A549 (cell line): ENCODE measurements at regions not wholly inside any gene's neighbourhood (a gene's known extent, or its start where the extent isn't known, plus 50 kb on each side); places are given as distances from the start of the nearest gene placed in this dataset.

ENCODE experiments used
- ATAC-seq, 2 experiments: fragments of 200-7000 bp in 1 of 2; fragments of >200 bp in 1 of 2; cut with Nextera tagmentation in 1 of 2; cut with Tn5 transposase in 1 of 2; 3 replicates each; pipeline versions ENCODE4 v1.8.0 to v1.9.1; 2018 to 2020; ENCODE audit warnings: mild to moderate bottlenecking in 1 of 2, moderate library complexity in 1 of 2
- CTCF ChIA-PET: fragments of 300-600 bp; sonication (Branson Sonifier 250); formaldehyde crosslinking; extraction: SDS; loops from one replicate; lab custom pipeline; 2021; ENCODE audit warnings: antibody characterized with exemption, inconsistent platforms; lab: Yijun Ruan, JAX
- POLR2A ChIA-PET: fragments of 350-600 bp; formaldehyde crosslinking; extraction: SDS; loops from one replicate; lab custom pipeline; 2021; ENCODE audit warnings: antibody characterized with exemption, inconsistent platforms; lab: Yijun Ruan, JAX
- DNase-seq, 2 experiments: peaks; one replicate each; pipeline versions ENCODE4 v3.0.0 to v3.0.0-alpha.2; 2011 to 2016; ENCODE audit warnings: low read depth in 1 of 2, low spot score in 1 of 2
- FAIRE-seq: peaks from 2 replicates; lab custom pipeline; 2011; peaks lifted over from hg19 to GRCh38; lab: Jason Lieb, UNC
- H3K27ac ChIP-seq, 2 experiments: fragments of >200 bp; sonication (Bioruptor Twin); formaldehyde crosslinking; 3 replicates each; pipeline ENCODE4 v1.5.1; 2016 to 2017
- H3K4me1 ChIP-seq: fragments of >200 bp; sonication (Bioruptor Twin); formaldehyde crosslinking; 3 replicates; pipeline ENCODE4 v1.6.1; 2016
- H3K4me2 ChIP-seq: fragments of >200 bp; sonication (Bioruptor Twin); formaldehyde crosslinking; 3 replicates; pipeline ENCODE4 v1.6.1; 2016
- H3K4me3 ChIP-seq: fragments of >200 bp; sonication (Bioruptor Twin); formaldehyde crosslinking; 3 replicates; pipeline ENCODE4 v1.5.1; 2016
- H3K9me3 ChIP-seq: fragments of >200 bp; sonication (Bioruptor Twin); formaldehyde crosslinking; 3 replicates; pipeline ENCODE4 v1.6.1; 2016
- BCL3 ChIP-seq: fragments of >200 bp; sonication (Bioruptor Twin); formaldehyde crosslinking; IDR thresholded peaks from 3 replicates; pipeline ENCODE4 v1.6.1; 2016
- CBX8 ChIP-seq: fragments of 200-600 bp; sonication (generic); IDR thresholded peaks from 2 replicates; pipeline ENCODE4 v1.6.1; 2016
- CHD2 ChIP-seq: fragments of 150-350 bp; IDR thresholded peaks from 2 replicates; pipeline ENCODE4 v1.6.1; 2014; ENCODE audit warnings: low read length; ENCODE audit not compliant: partially characterized antibody
- CHD4 ChIP-seq: fragments of 200-600 bp; sonication (generic); IDR thresholded peaks from 2 replicates; pipeline ENCODE4 v1.6.1; 2016; ENCODE audit warnings: antibody characterized with exemption, mild to moderate bottlenecking, borderline replicate concordance
- EHMT2 ChIP-seq: fragments of 200-600 bp; sonication (generic); IDR thresholded peaks from 2 replicates; pipeline ENCODE4 v1.6.1; 2016; ENCODE audit warnings: antibody characterized with exemption, low read depth, mild to moderate bottlenecking, moderate library complexity
- EP300 ChIP-seq, 2 experiments: fragments of >200 bp; sonication (Bioruptor Twin); formaldehyde crosslinking; IDR thresholded peaks; 2 replicates in 1 of 2; 3 replicates in 1 of 2; pipeline ENCODE4 v1.6.1; 2016 to 2017
- ESRRA ChIP-seq: fragments of 150-350 bp; IDR thresholded peaks from 2 replicates; pipeline ENCODE4 v1.6.1; 2014; ENCODE audit warnings: mild to moderate bottlenecking, low read length, borderline replicate concordance
- FOSB ChIP-seq: fragments of 250-450 bp; sonication (Bioruptor Pico); IDR thresholded peaks from 2 replicates; pipeline ENCODE4 v1.5.0; 2020; ENCODE audit warnings: mild to moderate bottlenecking, moderate library complexity
- FOSL2 ChIP-seq, 2 experiments: fragments of 450-650 bp in 1 of 2; fragments of >200 bp in 1 of 2; sonication (Bioruptor Twin) in 1 of 2; formaldehyde crosslinking; IDR thresholded peaks; 2 replicates each; pipeline versions ENCODE4 v1.5.0 to v1.6.1; 2016 to 2020; ENCODE audit warnings: mild to moderate bottlenecking in 1 of 2, moderate library complexity in 1 of 2
- GATA3 ChIP-seq: IDR thresholded peaks from 2 replicates; pipeline ENCODE4 v1.6.1; 2012; ENCODE audit warnings: borderline replicate concordance
- HES2 ChIP-seq: fragments of >200 bp; sonication (Bioruptor Twin); formaldehyde crosslinking; IDR thresholded peaks from 2 replicates; pipeline ENCODE4 v1.6.1; 2016
- HMGXB4 ChIP-seq: fragments of 250-450 bp; sonication (Bioruptor Pico); IDR thresholded peaks from 2 replicates; pipeline ENCODE4 v1.5.0; 2021; ENCODE audit warnings: mild to moderate bottlenecking, moderate library complexity, borderline replicate concordance
- HOXB13 ChIP-seq: fragments of 250-450 bp; sonication (Bioruptor Pico); IDR thresholded peaks from 2 replicates; pipeline ENCODE4 v1.5.0; 2020; ENCODE audit warnings: low read depth, mild to moderate bottlenecking, moderate library complexity
- JUN ChIP-seq, 2 experiments: fragments of >200 bp; sonication (Bioruptor Twin); formaldehyde crosslinking; IDR thresholded peaks; 2 replicates in 1 of 2; 3 replicates in 1 of 2; pipeline ENCODE4 v1.6.1; 2016 to 2017
- JUNB ChIP-seq: fragments of >200 bp; sonication (Bioruptor Twin); formaldehyde crosslinking; IDR thresholded peaks from 2 replicates; pipeline ENCODE4 v1.6.1; 2016
- MAZ ChIP-seq: fragments of 150-350 bp; IDR thresholded peaks from 2 replicates; pipeline ENCODE4 v1.6.1; 2014; ENCODE audit warnings: antibody characterized with exemption, low read depth, low read length, borderline replicate concordance
- MYC ChIP-seq: IDR thresholded peaks from 2 replicates; pipeline ENCODE4 v1.6.1; 2012; ENCODE audit warnings: mild to moderate bottlenecking, inconsistent platforms, low read length, improper control_type of control experiment, borderline replicate concordance
- NFE2L2 ChIP-seq: fragments of 150-350 bp; conservative IDR thresholded peaks from 2 replicates; pipeline ENCODE4 v1.6.1; 2014; ENCODE audit warnings: low read length
- NPAS2 ChIP-seq: fragments of 250-450 bp; sonication (Bioruptor Pico); IDR thresholded peaks from 2 replicates; pipeline ENCODE4 v1.8.0; 2022; ENCODE audit warnings: mild to moderate bottlenecking, moderate library complexity, borderline replicate concordance
- PBX3 ChIP-seq: IDR thresholded peaks from 2 replicates; pipeline ENCODE4 v1.6.1; 2012
- POLR2A ChIP-seq: IDR thresholded peaks from 2 replicates; pipeline ENCODE4 v1.6.1; 2012; ENCODE audit warnings: mild to moderate bottlenecking, low read length
- RFX5 ChIP-seq: fragments of 450-650 bp; IDR thresholded peaks from 2 replicates; pipeline ENCODE4 v1.7.1; 2014; ENCODE audit warnings: antibody characterized with exemption, mild to moderate bottlenecking, moderate library complexity
- SREBF2 ChIP-seq: fragments of 450-650 bp; IDR thresholded peaks from 2 replicates; pipeline ENCODE4 v1.6.1; 2014; ENCODE audit warnings: mild to moderate bottlenecking, moderate library complexity
- ZC3H11A ChIP-seq: fragments of 450-650 bp; IDR thresholded peaks from 2 replicates; pipeline ENCODE4 v1.6.1; 2014; ENCODE audit warnings: antibody characterized with exemption, mild to moderate bottlenecking
- ZFP36 ChIP-seq: fragments of 450-650 bp; IDR thresholded peaks from 2 replicates; pipeline ENCODE4 v1.6.1; 2014; ENCODE audit warnings: borderline replicate concordance; ENCODE audit not compliant: partially characterized antibody
- ZNF302 ChIP-seq: fragments of 250-450 bp; sonication (Bioruptor Pico); IDR thresholded peaks from 2 replicates; pipeline ENCODE4 v1.9.0; 2021; ENCODE audit warnings: inconsistent platforms, mild to moderate bottlenecking, moderate library complexity
- WGBS: methylation state at CpG from one replicate; pipeline ENCODE4 v1.1.6; 2017; ENCODE audit errors: missing lambda C conversion rate; 5-methylcytosine and 5-hydroxymethylcytosine counted together
- TF ChIP-seq, protein P1 (sequence below): fragments of >200 bp; sonication (Bioruptor Twin); formaldehyde crosslinking; IDR thresholded peaks from 3 replicates; pipeline ENCODE4 v1.5.1; 2016

DNA sequence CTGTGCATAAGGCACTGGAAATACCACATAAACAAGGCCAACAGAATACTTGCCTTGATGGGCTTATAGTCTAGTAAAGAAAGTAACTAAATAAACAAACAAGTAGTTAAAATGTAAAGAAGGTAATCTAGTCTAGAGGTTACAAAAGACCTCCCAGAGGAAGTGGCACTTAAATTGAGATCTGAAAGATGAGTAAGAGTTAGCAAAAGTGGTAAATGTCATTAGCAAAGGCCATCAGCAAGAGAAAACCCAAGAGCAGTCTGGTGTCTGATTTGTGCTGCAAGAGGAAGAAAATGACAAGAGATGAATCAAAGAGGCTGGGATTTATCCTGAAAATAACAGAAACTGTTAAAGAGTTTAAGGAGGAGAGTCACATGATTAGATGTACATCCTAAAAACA lies 96.6 kb upstream of the SMLR1 start:
- CTCF ChIA-PET: no interaction called here
- POLR2A ChIA-PET: no interaction called here
- Histone ChIP-seq H3K27ac (no peak overlapping the region), H3K4me1 (no peaks in the 10 kb centered on the region), H3K4me3 (no peak overlapping the region), H3K9me3 (no peaks in the 10 kb centered on the region), H3K4me2 (no peak overlapping the region)
- FAIRE-seq (no peak), ATAC-seq (no peak), DNase-seq (no peak)
- no peak for TF ChIP-seq PBX3
- no peak for TF ChIP-seq FOSL2 (IDR thresholded peaks at IDR 0.05)
- TF ChIP-seq FOSL2 (CRISPR knock-in tag; IDR thresholded peaks at IDR 0.05): no peak
- TF ChIP-seq ZFP36: no peak
- TF ChIP-seq MAZ: no peak
- TF ChIP-seq HES2: no peak
- TF ChIP-seq JUNB: no peak
- TF ChIP-seq SREBF2: no peak
- no peak for TF ChIP-seq NFE2L2
- no peak for TF ChIP-seq CHD2
- no peak for TF ChIP-seq EP300 (IDR thresholded peaks at IDR 0.05)
- TF ChIP-seq POLR2A: no peak
- TF ChIP-seq GATA3: no peak
- no peak for TF ChIP-seq EHMT2

DNA sequence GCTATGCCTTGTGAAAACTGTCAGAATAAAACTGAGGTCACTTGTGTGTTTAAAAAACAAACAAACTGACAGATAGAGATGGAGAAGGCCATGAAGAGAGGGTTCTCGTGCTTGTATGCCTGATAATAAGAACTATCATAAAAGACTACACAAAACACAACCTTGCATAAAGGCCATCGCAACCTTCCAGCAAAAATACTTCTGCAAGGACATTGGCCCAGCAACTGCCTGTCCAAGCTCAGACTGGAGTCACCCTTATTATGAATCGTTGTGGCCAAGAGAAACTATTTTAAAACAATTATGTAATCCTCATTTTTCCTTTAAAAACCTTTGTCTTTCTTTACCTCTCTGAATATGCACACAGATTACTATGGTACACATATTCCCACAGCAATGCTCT lies 93.0 kb upstream of the SMLR1 start:
- FAIRE-seq: no peak
- no peak for DNase-seq
- ChIA-PET CTCF (no interaction called here), POLR2A (no interaction called here)
- Histone ChIP-seq H3K27ac (no peak overlapping the region), H3K9me3 (no peaks in the 10 kb centered on the region), H3K4me3 (no peak overlapping the region), H3K4me2 (no peak overlapping the region), H3K4me1 (no peaks in the 10 kb centered on the region)
- TF ChIP-seq HOXB13 (CRISPR knock-in tag) (no peak), JUNB (no peak), CBX8 (no peak), ZC3H11A (no peak), JUN (IDR thresholded peaks at IDR 0.05) (no peak), BCL3 (no peak), EHMT2 (no peak), SREBF2 (no peak)
- TF ChIP-seq, protein P1, sequence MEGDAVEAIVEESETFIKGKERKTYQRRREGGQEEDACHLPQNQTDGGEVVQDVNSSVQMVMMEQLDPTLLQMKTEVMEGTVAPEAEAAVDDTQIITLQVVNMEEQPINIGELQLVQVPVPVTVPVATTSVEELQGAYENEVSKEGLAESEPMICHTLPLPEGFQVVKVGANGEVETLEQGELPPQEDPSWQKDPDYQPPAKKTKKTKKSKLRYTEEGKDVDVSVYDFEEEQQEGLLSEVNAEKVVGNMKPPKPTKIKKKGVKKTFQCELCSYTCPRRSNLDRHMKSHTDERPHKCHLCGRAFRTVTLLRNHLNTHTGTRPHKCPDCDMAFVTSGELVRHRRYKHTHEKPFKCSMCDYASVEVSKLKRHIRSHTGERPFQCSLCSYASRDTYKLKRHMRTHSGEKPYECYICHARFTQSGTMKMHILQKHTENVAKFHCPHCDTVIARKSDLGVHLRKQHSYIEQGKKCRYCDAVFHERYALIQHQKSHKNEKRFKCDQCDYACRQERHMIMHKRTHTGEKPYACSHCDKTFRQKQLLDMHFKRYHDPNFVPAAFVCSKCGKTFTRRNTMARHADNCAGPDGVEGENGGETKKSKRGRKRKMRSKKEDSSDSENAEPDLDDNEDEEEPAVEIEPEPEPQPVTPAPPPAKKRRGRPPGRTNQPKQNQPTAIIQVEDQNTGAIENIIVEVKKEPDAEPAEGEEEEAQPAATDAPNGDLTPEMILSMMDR: no peak
- 31% methylated on average over 3 of the region's 3 CpGs for WGBS
- ATAC-seq: no peak

GRCh38 chr6:130740308-130740707 lies 86.9 kb upstream of the SMLR1 start:
- no peak overlapping the region for H3K27ac ChIP-seq
- H3K4me1 ChIP-seq: no peaks in the 10 kb centered on the region
- no peak overlapping the region for H3K4me2 ChIP-seq
- no peak overlapping the region for H3K4me3 ChIP-seq
- ChIA-PET POLR2A (no interaction called here), CTCF (no interaction called here)
- no peak for ATAC-seq
- no peak for TF ChIP-seq CHD2
- no peak for TF ChIP-seq RFX5
- TF ChIP-seq CBX8: no peak
- TF ChIP-seq HMGXB4 (CRISPR knock-in tag): no peak
- no peak for TF ChIP-seq SREBF2
- TF ChIP-seq NPAS2: no peak
- TF ChIP-seq ZNF302 (CRISPR knock-in tag): no peak
- TF ChIP-seq FOSB (CRISPR knock-in tag): no peak
- TF ChIP-seq CHD4: no peak
- TF ChIP-seq ESRRA: no peak
- no peak for TF ChIP-seq MYC
- no peak for TF ChIP-seq ZFP36
- no peaks in the 10 kb centered on the region for H3K9me3 ChIP-seq
- no peak for FAIRE-seq
- no peak for DNase-seq
